Peyer's patch (tissue), 4 donors: ENCODE measurements at regions not wholly inside any gene's neighbourhood (a gene's known extent, or its start where the extent isn't known, plus 50 kb on each side); places are given as distances from the start of the nearest gene placed in this dataset.

ENCODE experiments used
- POLR2A ChIP-seq, 2 donors: fragments of 450-650 bp; IDR thresholded peaks; one replicate each; pipeline ENCODE4 v1.5.1; 2017; ENCODE audit warnings: antibody characterized with exemption in 2 of 2, mild to moderate bottlenecking in 2 of 2, moderate library complexity in 2 of 2
- TF ChIP-seq, protein P1 (sequence below), 6 experiments: fragments of 450-650 bp in 4 of 6; fragments of 200-600 bp in 2 of 6; sonication (generic) in 1 of 6; IDR thresholded peaks; one replicate each; pipeline ENCODE4 v1.5.1; 2017 to 2019; ENCODE audit warnings: antibody characterized with exemption in 6 of 6, mild to moderate bottlenecking in 3 of 6, moderate library complexity in 1 of 6

DNA sequence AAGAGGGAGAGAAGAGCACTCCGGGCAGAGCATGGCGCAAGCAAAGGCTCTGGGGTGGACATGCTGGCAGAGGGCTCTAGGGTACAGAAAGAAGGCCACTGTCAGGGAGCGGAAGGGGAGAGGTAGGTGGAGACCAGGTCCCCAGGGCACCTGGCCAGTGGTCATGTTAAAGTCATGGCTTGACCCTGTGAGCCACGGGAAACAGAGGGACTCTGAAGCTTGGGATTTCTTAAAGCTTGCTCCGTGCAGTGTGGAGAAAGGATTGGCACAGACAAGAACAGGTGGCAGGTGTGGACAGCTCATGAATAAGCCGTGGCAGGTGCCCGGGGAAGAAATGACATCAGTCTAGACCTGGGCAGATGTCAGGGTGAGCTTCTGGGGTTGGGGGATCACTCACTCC lies 413.8 kb downstream of the BCL11B start:
- TF ChIP-seq, protein P1, sequence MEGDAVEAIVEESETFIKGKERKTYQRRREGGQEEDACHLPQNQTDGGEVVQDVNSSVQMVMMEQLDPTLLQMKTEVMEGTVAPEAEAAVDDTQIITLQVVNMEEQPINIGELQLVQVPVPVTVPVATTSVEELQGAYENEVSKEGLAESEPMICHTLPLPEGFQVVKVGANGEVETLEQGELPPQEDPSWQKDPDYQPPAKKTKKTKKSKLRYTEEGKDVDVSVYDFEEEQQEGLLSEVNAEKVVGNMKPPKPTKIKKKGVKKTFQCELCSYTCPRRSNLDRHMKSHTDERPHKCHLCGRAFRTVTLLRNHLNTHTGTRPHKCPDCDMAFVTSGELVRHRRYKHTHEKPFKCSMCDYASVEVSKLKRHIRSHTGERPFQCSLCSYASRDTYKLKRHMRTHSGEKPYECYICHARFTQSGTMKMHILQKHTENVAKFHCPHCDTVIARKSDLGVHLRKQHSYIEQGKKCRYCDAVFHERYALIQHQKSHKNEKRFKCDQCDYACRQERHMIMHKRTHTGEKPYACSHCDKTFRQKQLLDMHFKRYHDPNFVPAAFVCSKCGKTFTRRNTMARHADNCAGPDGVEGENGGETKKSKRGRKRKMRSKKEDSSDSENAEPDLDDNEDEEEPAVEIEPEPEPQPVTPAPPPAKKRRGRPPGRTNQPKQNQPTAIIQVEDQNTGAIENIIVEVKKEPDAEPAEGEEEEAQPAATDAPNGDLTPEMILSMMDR (IDR thresholded peaks at IDR 0.05), result no peak
- no peak for TF ChIP-seq POLR2A (IDR thresholded peaks at IDR 0.05)
